ENCODE measurements at regions not wholly inside any gene's neighbourhood (a gene's known extent, or its start where the extent isn't known, plus 50 kb on each side); places are given as distances from the start of the nearest gene placed in this dataset.
"Not testable (repeated sequence)": the region's sequence is repeated elsewhere in the genome, so short reads cannot be mapped to it uniquely, and the experiment has no call there.

GRCh38 chr2:241965931-241966412 is 96.4 kb downstream of the RTP5 start:
- peak overlapping the region in 3 of 4 donors; percentile 14 to 61 (median 42) for H3K27ac ChIP-seq
- 25 to 74% methylated on average over 11 of the region's 11 CpGs for WGBS, 2 donors
- peaks cover 0 to 10% (median 9%) of the 10 kb centered on the region in 4 donors for H3K4me1 ChIP-seq
- intact Hi-C loops (cut with DNase I): no loop called here
- DNase-seq: peak; percentile 75
- peak overlapping the region in 1 of 4 donors; percentile 24 for H3K4me3 ChIP-seq
- TF ChIP-seq EP300 (IDR thresholded peaks at IDR 0.05) (no peak), POLR2AphosphoS5 (IDR thresholded peaks at IDR 0.05) (peak in 1 of 4 donors; percentile 16), POLR2A (IDR thresholded peaks at IDR 0.05) (no peak)
- TF ChIP-seq, protein P1, sequence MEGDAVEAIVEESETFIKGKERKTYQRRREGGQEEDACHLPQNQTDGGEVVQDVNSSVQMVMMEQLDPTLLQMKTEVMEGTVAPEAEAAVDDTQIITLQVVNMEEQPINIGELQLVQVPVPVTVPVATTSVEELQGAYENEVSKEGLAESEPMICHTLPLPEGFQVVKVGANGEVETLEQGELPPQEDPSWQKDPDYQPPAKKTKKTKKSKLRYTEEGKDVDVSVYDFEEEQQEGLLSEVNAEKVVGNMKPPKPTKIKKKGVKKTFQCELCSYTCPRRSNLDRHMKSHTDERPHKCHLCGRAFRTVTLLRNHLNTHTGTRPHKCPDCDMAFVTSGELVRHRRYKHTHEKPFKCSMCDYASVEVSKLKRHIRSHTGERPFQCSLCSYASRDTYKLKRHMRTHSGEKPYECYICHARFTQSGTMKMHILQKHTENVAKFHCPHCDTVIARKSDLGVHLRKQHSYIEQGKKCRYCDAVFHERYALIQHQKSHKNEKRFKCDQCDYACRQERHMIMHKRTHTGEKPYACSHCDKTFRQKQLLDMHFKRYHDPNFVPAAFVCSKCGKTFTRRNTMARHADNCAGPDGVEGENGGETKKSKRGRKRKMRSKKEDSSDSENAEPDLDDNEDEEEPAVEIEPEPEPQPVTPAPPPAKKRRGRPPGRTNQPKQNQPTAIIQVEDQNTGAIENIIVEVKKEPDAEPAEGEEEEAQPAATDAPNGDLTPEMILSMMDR (IDR thresholded peaks at IDR 0.05): no peak
- no peaks in the 10 kb centered on the region for H3K9me3 ChIP-seq
- no peaks in the 10 kb centered on the region for H3K27me3 ChIP-seq
- no peaks in the 10 kb centered on the region for H3K36me3 ChIP-seq

GRCh38 chr2:241966647-241967466 is 97.3 kb downstream of the RTP5 start:
- TF ChIP-seq EP300 (IDR thresholded peaks at IDR 0.05) (no peak), POLR2A (IDR thresholded peaks at IDR 0.05) (no peak), POLR2AphosphoS5 (IDR thresholded peaks at IDR 0.05) (no peak)
- TF ChIP-seq, protein P1 (IDR thresholded peaks at IDR 0.05): no peak
- Histone ChIP-seq H3K9me3 (no peaks in the 10 kb centered on the region), H3K27me3 (no peaks in the 10 kb centered on the region), H3K27ac (no peak overlapping the region), H3K4me3 (no peak overlapping the region), H3K36me3 (no peaks in the 10 kb centered on the region), H3K4me1 (peaks cover 0 to 10% (median 9%) of the 10 kb centered on the region in 4 donors)
- peak; percentile 36 for DNase-seq
- intact Hi-C loops (cut with DNase I): no loop called here
- WGBS, 2 donors: 89% methylated on average over 16 of the region's 16 CpGs

GRCh38 chr2:241967467-241968144 is 98.1 kb downstream of the RTP5 start:
- TF ChIP-seq POLR2AphosphoS5 (IDR thresholded peaks at IDR 0.05) (no peak), POLR2A (IDR thresholded peaks at IDR 0.05) (no peak), EP300 (IDR thresholded peaks at IDR 0.05) (no peak)
- TF ChIP-seq, protein P1 (IDR thresholded peaks at IDR 0.05): no peak
- no peak overlapping the region for H3K27ac ChIP-seq
- H3K27me3 ChIP-seq: no peaks in the 10 kb centered on the region
- peaks cover 0 to 10% (median 9%) of the 10 kb centered on the region in 4 donors for H3K4me1 ChIP-seq
- WGBS, 2 donors: 91 to 95% methylated on average over 17 of the region's 17 CpGs
- no peaks in the 10 kb centered on the region for H3K9me3 ChIP-seq
- DNase-seq: peak; percentile 29
- intact Hi-C loops (cut with DNase I): no loop called here
- H3K4me3 ChIP-seq: no peak overlapping the region
- H3K36me3 ChIP-seq: no peaks in the 10 kb centered on the region

GRCh38 chr2:241968417-241968816 is 98.9 kb downstream of the RTP5 start:
- Histone ChIP-seq H3K27me3 (no peaks in the 10 kb centered on the region), H3K27ac (no peak overlapping the region), H3K9me3 (no peaks in the 10 kb centered on the region), H3K36me3 (no peaks in the 10 kb centered on the region), H3K4me1 (peaks cover 0 to 10% (median 9%) of the 10 kb centered on the region in 4 donors), H3K4me3 (no peak overlapping the region)
- intact Hi-C loops (cut with DNase I): no loop called here
- WGBS, 2 donors: 95% methylated on average over 9 of the region's 9 CpGs
- peak; percentile 21 for DNase-seq
- TF ChIP-seq EP300 (IDR thresholded peaks at IDR 0.05): no peak
- TF ChIP-seq POLR2AphosphoS5 (IDR thresholded peaks at IDR 0.05): no peak
- no peak for TF ChIP-seq POLR2A (IDR thresholded peaks at IDR 0.05)
- TF ChIP-seq, protein P1 (IDR thresholded peaks at IDR 0.05): no peak

GRCh38 chr2:241969182-241969581 is 99.7 kb downstream of the RTP5 start:
- H3K36me3 ChIP-seq; H3K27me3 ChIP-seq; intact Hi-C loops (cut with DNase I); H3K4me3 ChIP-seq; H3K27ac ChIP-seq; H3K9me3 ChIP-seq: not testable (repeated sequence)
- DNase-seq: peak; percentile 7
- peaks cover 0 to 10% (median 9%) of the 10 kb centered on the region in 4 donors for H3K4me1 ChIP-seq
- 98 to 99% methylated on average over 6 of the region's 6 CpGs for WGBS, 2 donors
